ENCODE measurements at regions not wholly inside any gene's neighbourhood (a gene's known extent, or its start where the extent isn't known, plus 50 kb on each side); places are given as distances from the start of the nearest gene placed in this dataset.

DNA sequence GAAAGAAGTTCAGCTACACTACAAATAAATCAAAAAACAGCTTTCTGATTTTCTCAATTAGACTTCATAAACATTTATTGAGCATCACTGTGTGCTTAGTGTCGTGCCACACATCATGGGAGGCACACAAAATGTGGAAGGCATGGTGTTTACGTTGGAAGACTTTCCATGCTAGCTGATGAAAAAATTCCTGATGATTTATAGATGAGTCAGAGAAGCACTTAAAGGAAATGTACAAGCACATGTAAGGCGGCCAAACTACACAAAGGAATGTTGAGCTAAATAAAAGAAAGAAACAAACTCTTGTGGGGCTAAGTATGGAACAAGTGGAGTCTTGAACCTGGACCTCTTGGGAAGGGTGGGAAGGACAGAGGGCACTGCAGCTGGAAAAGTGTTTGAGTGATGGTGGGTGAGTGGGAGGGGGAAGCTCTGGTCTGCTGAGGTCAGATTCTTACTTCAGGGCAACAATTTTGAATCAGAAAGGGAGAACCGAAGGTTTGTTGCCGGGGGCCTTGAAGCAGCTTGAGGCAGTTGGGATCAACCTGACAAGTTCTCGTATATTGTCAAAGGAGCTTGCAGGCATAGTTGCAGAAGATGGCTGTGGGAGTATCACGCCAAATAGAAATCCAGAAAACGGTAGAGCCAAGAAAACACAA, 66.9 kb downstream of the FOXB1 start:
- Histone ChIP-seq H3K9me3 (peaks cover 0 to 5% (median 0%) of the 10 kb centered on the region in 4 donors), H3K4me3 (no peak overlapping the region), H3K4me1 (no peaks in the 10 kb centered on the region), H3K27ac (no peak overlapping the region), H3K36me3 (no peaks in the 10 kb centered on the region), H3K27me3 (no peaks in the 10 kb centered on the region)
- intact Hi-C loops (cut with DNase I), result no loop called here
- DNase-seq, result no peak
- WGBS, 2 donors, result 76 to 79% methylated on average over 8 of the region's 8 CpGs
- TF ChIP-seq POLR2AphosphoS5 (IDR thresholded peaks at IDR 0.05) (no peak), EP300 (IDR thresholded peaks at IDR 0.05) (no peak), POLR2A (IDR thresholded peaks at IDR 0.05) (no peak)
- TF ChIP-seq, protein P1, sequence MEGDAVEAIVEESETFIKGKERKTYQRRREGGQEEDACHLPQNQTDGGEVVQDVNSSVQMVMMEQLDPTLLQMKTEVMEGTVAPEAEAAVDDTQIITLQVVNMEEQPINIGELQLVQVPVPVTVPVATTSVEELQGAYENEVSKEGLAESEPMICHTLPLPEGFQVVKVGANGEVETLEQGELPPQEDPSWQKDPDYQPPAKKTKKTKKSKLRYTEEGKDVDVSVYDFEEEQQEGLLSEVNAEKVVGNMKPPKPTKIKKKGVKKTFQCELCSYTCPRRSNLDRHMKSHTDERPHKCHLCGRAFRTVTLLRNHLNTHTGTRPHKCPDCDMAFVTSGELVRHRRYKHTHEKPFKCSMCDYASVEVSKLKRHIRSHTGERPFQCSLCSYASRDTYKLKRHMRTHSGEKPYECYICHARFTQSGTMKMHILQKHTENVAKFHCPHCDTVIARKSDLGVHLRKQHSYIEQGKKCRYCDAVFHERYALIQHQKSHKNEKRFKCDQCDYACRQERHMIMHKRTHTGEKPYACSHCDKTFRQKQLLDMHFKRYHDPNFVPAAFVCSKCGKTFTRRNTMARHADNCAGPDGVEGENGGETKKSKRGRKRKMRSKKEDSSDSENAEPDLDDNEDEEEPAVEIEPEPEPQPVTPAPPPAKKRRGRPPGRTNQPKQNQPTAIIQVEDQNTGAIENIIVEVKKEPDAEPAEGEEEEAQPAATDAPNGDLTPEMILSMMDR (IDR thresholded peaks at IDR 0.05), result no peak

DNA sequence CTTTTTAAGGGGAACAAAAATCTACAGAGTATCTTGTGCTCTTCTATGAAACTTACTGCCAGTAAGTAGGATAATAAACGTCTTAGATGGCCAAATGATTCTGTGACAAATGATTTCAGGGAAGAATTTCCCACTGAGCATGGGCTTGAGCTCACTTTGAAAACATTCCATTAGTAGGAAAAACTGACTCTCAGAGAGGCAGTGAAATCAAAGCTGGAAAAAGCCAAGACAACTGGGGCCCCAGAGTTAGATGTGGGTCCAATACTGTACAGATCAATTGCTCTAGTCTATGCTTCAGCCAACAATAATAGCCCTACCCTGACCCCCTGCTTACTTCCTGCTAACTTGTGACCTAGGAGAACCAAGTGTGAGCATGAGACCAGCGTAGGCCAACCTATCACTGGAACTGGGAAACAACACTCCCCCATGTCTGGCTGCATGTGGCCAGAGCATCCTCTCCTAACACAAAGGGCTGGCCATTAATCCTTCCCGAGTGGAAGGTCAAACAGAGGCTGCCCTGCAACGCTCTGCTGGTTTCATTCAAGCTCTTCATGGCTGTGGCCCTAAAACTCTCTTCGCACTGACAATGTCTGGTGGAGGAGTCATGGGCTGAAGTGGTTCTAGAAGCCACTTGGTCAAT, 68.8 kb downstream of the FOXB1 start:
- intact Hi-C loops (cut with DNase I), result no loop called here
- TF ChIP-seq POLR2A (IDR thresholded peaks at IDR 0.05), result no peak
- TF ChIP-seq EP300 (IDR thresholded peaks at IDR 0.05), result no peak
- TF ChIP-seq POLR2AphosphoS5 (IDR thresholded peaks at IDR 0.05), result no peak
- TF ChIP-seq, protein P1 (IDR thresholded peaks at IDR 0.05), result no peak
- Histone ChIP-seq H3K36me3 (no peaks in the 10 kb centered on the region), H3K27me3 (no peaks in the 10 kb centered on the region), H3K4me1 (no peaks in the 10 kb centered on the region), H3K4me3 (no peak overlapping the region), H3K9me3 (peaks cover 0 to 5% (median 0%) of the 10 kb centered on the region in 4 donors), H3K27ac (no peak overlapping the region)
- 79 to 87% methylated on average over 5 of the region's 5 CpGs for WGBS, 2 donors
- DNase-seq, result no peak

DNA sequence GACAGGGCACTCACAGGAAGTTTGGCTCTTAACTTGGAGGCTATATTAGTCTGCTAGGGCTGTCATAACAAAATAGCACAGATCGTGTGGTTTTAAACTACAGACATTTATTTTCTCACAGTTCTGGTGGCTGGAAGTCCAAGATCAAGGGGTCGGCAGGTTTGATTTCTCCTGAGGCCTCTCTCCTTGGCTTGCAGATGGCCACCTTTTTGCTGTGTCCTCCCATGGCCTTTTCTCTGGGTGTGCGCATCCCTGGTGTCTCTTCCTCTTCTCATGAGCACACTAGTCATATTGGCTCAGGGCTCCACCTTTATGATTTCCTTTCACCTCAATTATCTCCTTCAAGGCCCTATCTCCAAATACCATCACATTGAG, 69.3 kb downstream of the FOXB1 start:
- DNase-seq, result no peak
- Histone ChIP-seq H3K27ac (no peak overlapping the region), H3K4me1 (no peaks in the 10 kb centered on the region), H3K27me3 (no peaks in the 10 kb centered on the region), H3K36me3 (no peaks in the 10 kb centered on the region), H3K9me3 (peaks cover 0 to 5% (median 0%) of the 10 kb centered on the region in 4 donors), H3K4me3 (no peak overlapping the region)
- intact Hi-C loops (cut with DNase I), result no loop called here
- WGBS, 2 donors, result 94% methylated on average over 3 of the region's 3 CpGs
- no peak for TF ChIP-seq POLR2A (IDR thresholded peaks at IDR 0.05)
- TF ChIP-seq POLR2AphosphoS5 (IDR thresholded peaks at IDR 0.05), result no peak
- TF ChIP-seq EP300 (IDR thresholded peaks at IDR 0.05), result no peak
- TF ChIP-seq, protein P1 (IDR thresholded peaks at IDR 0.05), result no peak

DNA sequence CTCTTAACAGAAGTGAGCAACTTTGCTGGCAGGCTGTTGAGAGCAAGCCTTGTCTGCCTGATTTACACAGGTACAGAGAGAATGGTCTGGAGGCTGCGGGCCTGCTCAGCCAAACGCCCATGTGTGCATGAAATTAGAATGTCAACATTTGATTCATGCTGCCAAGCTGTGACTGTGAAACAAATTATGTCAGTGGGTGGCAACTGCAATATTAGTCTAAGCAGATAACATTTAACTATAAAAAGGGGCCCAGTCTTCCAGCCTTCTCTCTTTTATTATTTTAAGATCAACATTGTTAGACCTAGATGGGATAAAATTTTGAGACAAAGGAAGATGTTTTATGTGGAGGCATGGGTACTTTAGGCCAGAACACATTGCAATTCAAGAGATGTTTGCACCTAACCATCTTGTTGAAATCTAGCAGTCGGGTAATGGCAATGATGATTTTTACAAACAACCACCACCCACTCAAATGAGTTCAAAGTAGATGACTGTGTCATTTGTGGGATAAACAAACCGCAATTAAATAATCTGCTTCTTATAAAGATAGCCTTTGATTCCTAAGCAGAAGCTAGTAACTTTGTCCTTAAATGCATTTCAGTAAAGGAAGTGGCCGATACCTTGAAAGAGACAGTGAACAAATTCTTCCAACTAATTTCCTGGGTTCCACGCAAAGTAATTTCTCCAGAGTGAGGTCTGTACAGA, 70.2 kb downstream of the FOXB1 start:
- intact Hi-C loops (cut with DNase I), result no loop called here
- no peak for TF ChIP-seq POLR2AphosphoS5 (IDR thresholded peaks at IDR 0.05)
- no peak overlapping the region for H3K4me3 ChIP-seq
- no peaks in the 10 kb centered on the region for H3K4me1 ChIP-seq
- WGBS, 2 donors, result 17 to 48% methylated on average over 6 of the region's 6 CpGs
- H3K9me3 ChIP-seq, result peaks cover 0 to 5% (median 0%) of the 10 kb centered on the region in 4 donors
- no peaks in the 10 kb centered on the region for H3K36me3 ChIP-seq
- no peak overlapping the region for H3K27ac ChIP-seq
- no peak for DNase-seq
- no peaks in the 10 kb centered on the region for H3K27me3 ChIP-seq

DNA sequence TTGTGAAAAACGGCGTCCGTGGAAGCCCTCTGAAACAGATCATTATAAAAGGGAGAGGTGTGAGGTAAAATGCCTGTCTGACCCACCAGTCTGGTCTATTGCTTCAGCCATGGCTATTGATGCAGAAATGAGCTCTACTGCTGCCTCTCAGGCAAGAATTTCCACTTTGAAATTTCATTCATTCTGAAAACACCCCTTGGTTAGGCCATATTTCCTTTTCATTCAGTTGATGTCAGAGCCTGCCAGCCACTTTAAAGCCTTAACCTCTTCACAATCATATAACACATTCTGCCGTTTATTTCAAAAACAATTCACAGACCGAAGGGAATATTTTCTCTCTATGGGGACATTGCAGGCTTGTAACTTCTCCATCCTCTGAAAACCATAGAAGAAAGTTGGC, 71.9 kb downstream of the FOXB1 start:
- intact Hi-C loops (cut with DNase I), result no loop called here
- peaks cover 0 to 5% (median 0%) of the 10 kb centered on the region in 4 donors for H3K9me3 ChIP-seq
- H3K27me3 ChIP-seq, result no peaks in the 10 kb centered on the region
- H3K4me3 ChIP-seq, result no peak overlapping the region
- no peak for DNase-seq
- no peaks in the 10 kb centered on the region for H3K4me1 ChIP-seq
- 81 to 92% methylated on average over 5 of the region's 5 CpGs for WGBS, 2 donors
- H3K27ac ChIP-seq, result no peak overlapping the region
- H3K36me3 ChIP-seq, result no peaks in the 10 kb centered on the region
- TF ChIP-seq, protein P1 (IDR thresholded peaks at IDR 0.05), result no peak
- no peak for TF ChIP-seq POLR2A (IDR thresholded peaks at IDR 0.05)
- TF ChIP-seq EP300 (IDR thresholded peaks at IDR 0.05), result no peak
- TF ChIP-seq POLR2AphosphoS5 (IDR thresholded peaks at IDR 0.05), result no peak

Measured in sigmoid colon (tissue), 6 donors.